ENCODE measurements at regions not wholly inside any gene's neighbourhood (a gene's known extent, or its start where the extent isn't known, plus 50 kb on each side); places are given as distances from the start of the nearest gene placed in this dataset.

DNA sequence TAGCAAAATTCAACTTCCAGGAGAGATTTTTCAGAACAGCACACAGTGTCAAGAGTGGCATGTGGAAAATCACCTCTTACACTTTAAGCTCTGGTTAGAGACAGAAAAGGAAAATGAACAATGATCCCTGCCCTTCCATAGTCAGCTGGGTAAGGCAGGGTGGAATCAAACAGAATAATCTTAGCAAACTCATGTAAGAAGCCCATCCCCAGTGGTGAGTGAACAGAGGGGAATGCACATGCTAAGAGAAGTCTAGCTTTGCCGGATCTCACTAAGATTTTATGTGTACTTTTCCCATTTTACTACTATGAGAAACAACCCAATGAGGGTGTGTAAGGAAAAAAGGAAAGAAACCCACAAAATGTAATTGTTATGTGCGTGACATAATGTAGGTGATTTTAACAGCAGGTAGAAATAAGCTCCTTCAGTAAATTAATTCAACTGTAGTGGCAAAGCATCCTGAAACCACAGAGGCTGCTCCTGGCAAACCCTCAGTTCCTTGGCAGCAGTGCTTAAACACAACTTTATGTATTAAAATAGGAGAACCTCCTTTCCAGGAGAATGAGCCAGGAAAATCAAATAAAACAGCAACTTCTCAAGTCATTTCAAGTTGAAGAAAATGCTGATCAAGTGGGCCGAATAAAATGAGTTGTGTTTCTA is 366.0 kb upstream of the TRPC7 start:
- DNase-seq (ENCODE audit: low spot score in 2 of 2), result no peak
- TF ChIP-seq CTCF (IDR thresholded peaks at IDR 0.05), result no peak
- intact Hi-C loops (cut with DNase I), result no loop called here
- H3K4me3 ChIP-seq, result no peak overlapping the region
- H3K9me3 ChIP-seq, result no peaks in the 10 kb centered on the region
- no peaks in the 10 kb centered on the region for H3K4me1 ChIP-seq
- no peaks in the 10 kb centered on the region for H3K36me3 ChIP-seq
- H3K27me3 ChIP-seq, result no peaks in the 10 kb centered on the region
- no peak overlapping the region for H3K27ac ChIP-seq

DNA sequence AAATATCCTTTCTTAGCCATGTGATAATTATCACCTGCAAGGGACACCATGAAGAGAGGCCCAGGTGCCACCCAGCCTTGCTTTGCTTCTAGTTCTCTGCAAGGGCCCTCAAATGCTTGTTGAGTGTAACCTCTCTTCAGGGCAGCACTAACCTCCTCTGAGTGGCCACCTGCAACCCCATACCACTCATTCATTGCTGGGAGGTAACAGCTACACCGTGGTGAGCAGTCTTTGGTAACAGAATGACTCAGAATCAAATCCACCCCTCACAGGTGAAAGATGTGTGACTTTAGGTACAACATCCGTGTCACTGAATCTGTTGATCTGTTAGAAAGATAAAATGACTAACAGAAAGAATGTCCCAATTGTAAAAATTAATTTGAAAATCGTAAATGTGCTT is 365.1 kb upstream of the TRPC7 start:
- Histone ChIP-seq H3K9me3 (no peaks in the 10 kb centered on the region), H3K4me3 (no peak overlapping the region), H3K4me1 (no peaks in the 10 kb centered on the region), H3K27ac (no peak overlapping the region), H3K36me3 (no peaks in the 10 kb centered on the region), H3K27me3 (no peaks in the 10 kb centered on the region)
- no peak for TF ChIP-seq CTCF (IDR thresholded peaks at IDR 0.05)
- intact Hi-C loops (cut with DNase I), result no loop called here
- no peak for DNase-seq (ENCODE audit: low spot score in 2 of 2)

- TF ChIP-seq CTCF (IDR thresholded peaks at IDR 0.05), result no peak
- no peaks in the 10 kb centered on the region for H3K4me1 ChIP-seq
- H3K9me3 ChIP-seq, result no peaks in the 10 kb centered on the region
- H3K4me3 ChIP-seq, result no peak overlapping the region
- DNase-seq (ENCODE audit: low spot score in 2 of 2), result no peak
- no peaks in the 10 kb centered on the region for H3K36me3 ChIP-seq
- H3K27me3 ChIP-seq, result no peaks in the 10 kb centered on the region
- intact Hi-C loops (cut with DNase I), result no loop called here
- no peak overlapping the region for H3K27ac ChIP-seq
Observed at GRCh38 chr5:136729901-136730355, 364.6 kb upstream of the TRPC7 start.

DNA sequence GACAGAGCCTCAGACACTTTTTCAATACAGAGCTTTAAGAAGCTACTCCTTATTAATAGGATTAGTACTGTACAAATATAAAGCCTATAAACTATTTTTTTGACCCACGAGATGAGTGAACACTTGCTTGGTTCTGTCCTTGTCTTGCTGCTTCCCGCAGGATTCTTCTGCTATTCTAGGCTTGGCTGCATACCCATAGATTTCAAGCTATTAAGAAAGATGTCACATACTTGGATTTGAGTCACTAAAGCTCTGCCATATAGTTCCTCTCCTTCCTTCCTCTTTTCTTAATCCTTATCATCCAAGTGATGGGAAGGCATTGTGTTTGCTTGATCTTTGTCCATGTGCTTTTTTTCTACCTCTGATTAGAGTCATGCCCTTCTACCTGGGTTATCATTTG is 361.2 kb upstream of the TRPC7 start:
- no peaks in the 10 kb centered on the region for H3K4me1 ChIP-seq
- no peaks in the 10 kb centered on the region for H3K36me3 ChIP-seq
- no peak for TF ChIP-seq CTCF (IDR thresholded peaks at IDR 0.05)
- no peak overlapping the region for H3K4me3 ChIP-seq
- no peaks in the 10 kb centered on the region for H3K27me3 ChIP-seq
- H3K9me3 ChIP-seq, result no peaks in the 10 kb centered on the region
- no peak overlapping the region for H3K27ac ChIP-seq
- DNase-seq (ENCODE audit: low spot score in 2 of 2), result no peak
- intact Hi-C loops (cut with DNase I), result no loop called here

- Histone ChIP-seq H3K4me1 (no peaks in the 10 kb centered on the region), H3K9me3 (no peaks in the 10 kb centered on the region), H3K27ac (no peak overlapping the region), H3K27me3 (no peaks in the 10 kb centered on the region), H3K36me3 (no peaks in the 10 kb centered on the region), H3K4me3 (no peak overlapping the region)
- no peak for DNase-seq (ENCODE audit: low spot score in 2 of 2)
- intact Hi-C loops (cut with DNase I), result no loop called here
- no peak for TF ChIP-seq CTCF (IDR thresholded peaks at IDR 0.05)
Observed at GRCh38 chr5:136724161-136724560, 358.8 kb upstream of the TRPC7 start.

DNA sequence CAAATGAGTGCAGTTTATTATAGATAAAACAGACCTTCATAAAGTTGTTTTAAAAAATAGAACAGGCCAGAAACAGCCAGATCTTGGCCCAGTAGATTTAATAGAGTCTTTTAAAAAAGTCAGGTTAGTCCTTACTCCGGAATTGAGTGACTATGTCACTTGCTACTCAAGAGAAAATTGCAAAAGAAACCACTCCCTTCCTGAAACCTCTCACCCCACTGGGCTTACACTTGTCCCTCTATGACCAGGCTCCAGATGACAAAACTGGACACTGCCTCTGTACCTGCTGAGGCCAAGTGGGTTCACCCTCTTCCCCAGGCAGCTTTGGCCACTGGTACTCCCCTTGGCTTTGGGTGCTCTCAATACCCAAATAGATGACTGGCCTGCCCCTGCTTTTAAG is 357.2 kb upstream of the TRPC7 start:
- no peak for TF ChIP-seq CTCF (IDR thresholded peaks at IDR 0.05)
- intact Hi-C loops (cut with DNase I), result no loop called here
- H3K4me1 ChIP-seq, result no peaks in the 10 kb centered on the region

More for the DNA sequence above, 357.2 kb upstream of the TRPC7 start:
- H3K36me3 ChIP-seq, result no peaks in the 10 kb centered on the region
- no peak for DNase-seq (ENCODE audit: low spot score in 2 of 2)
- no peak overlapping the region for H3K4me3 ChIP-seq
- no peaks in the 10 kb centered on the region for H3K9me3 ChIP-seq
- H3K27ac ChIP-seq, result no peak overlapping the region
- H3K27me3 ChIP-seq, result no peaks in the 10 kb centered on the region

All from ascending aorta (tissue), 2 donors.